GM12878 (cell line): ENCODE measurements at regions not wholly inside any gene's neighbourhood (a gene's known extent, or its start where the extent isn't known, plus 50 kb on each side); places are given as distances from the start of the nearest gene placed in this dataset.

Source experiments
- ATAC-seq: fragments of 200-7000 bp; cut with Tn5 transposase; 3 replicates; pipeline ENCODE4 v1.9.1; 2020; ENCODE audit warnings: mild to moderate bottlenecking, moderate library complexity
- BruUV-seq: library from RNA; stranded (reverse); fragments of 400-500 nt; replicated peaks from 2 replicates; lab custom pipeline; 2021; lab: Mats Ljungman, UMichigan
- CTCF ChIA-PET: fragments of 300-600 bp; sonication (Branson Sonifier 250); formaldehyde crosslinking; extraction: SDS; loops from one replicate; lab custom pipeline; 2021; ENCODE audit warnings: inconsistent platforms; lab: Yijun Ruan, JAX
- POLR2A ChIA-PET: fragments of 350-600 bp; formaldehyde crosslinking; extraction: SDS; loops from one replicate; lab custom pipeline; 2021; ENCODE audit warnings: inconsistent platforms; lab: Charles Lee
- RAD21 ChIA-PET: fragments of 300-600 bp; sonication (Branson Sonifier 250); formaldehyde crosslinking; loops from one replicate; lab custom pipeline; 2023; ENCODE audit warnings: antibody characterized with exemption; ENCODE audit not compliant: unreplicated experiment; lab: Charles Lee
- SMC1A ChIA-PET: fragments of 300-600 bp; sonication (Branson Sonifier 250); formaldehyde crosslinking; loops from one replicate; lab custom pipeline; 2023; ENCODE audit not compliant: unreplicated experiment, uncharacterized antibody; lab: Charles Lee
- DNase-seq: peaks from one replicate; pipeline ENCODE4 v3.0.0-alpha.2; 2011; ENCODE audit warnings: low read depth, low spot score
- FAIRE-seq: peaks from 3 replicates; lab custom pipeline; 2011; peaks lifted over from hg19 to GRCh38; lab: Jason Lieb, UNC
- H2AFZ ChIP-seq: 2 replicates; pipeline ENCODE4 v1.6.0; 2011; ENCODE audit warnings: low read depth, low read length, control low read depth; ENCODE audit not compliant: control insufficient read depth
- H3K27ac ChIP-seq: 2 replicates; pipeline ENCODE4 v1.5.1; 2011; ENCODE audit warnings: control low read depth; ENCODE audit not compliant: control insufficient read depth, insufficient read depth
- H3K27me3 ChIP-seq, 2 experiments: replicated peaks in 1 of 2; 2 replicates each; pipeline versions ENCODE4 v1.6.0 to v1.6.1; 2011; ENCODE audit warnings: low read length in 1 of 2; ENCODE audit not compliant: control insufficient read depth in 2 of 2, insufficient read depth in 2 of 2
- H3K36me3 ChIP-seq, 2 experiments: 2 replicates each; pipeline ENCODE4 v1.5.1; 2011; ENCODE audit warnings: low read length in 1 of 2; ENCODE audit not compliant: control insufficient read depth in 2 of 2, insufficient read depth in 2 of 2
- H3K4me1 ChIP-seq: 2 replicates; pipeline ENCODE4 v1.6.1; 2011; ENCODE audit warnings: mild to moderate bottlenecking, low read length, moderate library complexity, mixed read lengths; ENCODE audit not compliant: control insufficient read depth, insufficient read depth
- H3K4me2 ChIP-seq: 2 replicates; pipeline ENCODE4 v1.6.0; 2011; ENCODE audit warnings: control low read depth; ENCODE audit not compliant: control insufficient read depth, insufficient read depth
- H3K4me3 ChIP-seq: fragments of 200-600 bp; sonication (generic); 2 replicates; pipeline ENCODE4 v1.5.1; 2016
- H3K79me2 ChIP-seq: 2 replicates; pipeline ENCODE4 v1.6.0; 2011; ENCODE audit warnings: low read length; ENCODE audit not compliant: control insufficient read depth, insufficient read depth
- H3K9ac ChIP-seq: 2 replicates; pipeline ENCODE4 v1.8.0; 2011; ENCODE audit warnings: low read length, control low read depth, mixed read lengths; ENCODE audit not compliant: control insufficient read depth, insufficient read depth
- H3K9me3 ChIP-seq: replicated peaks from 3 replicates; pipeline ENCODE4 v1.5.1; 2011; ENCODE audit warnings: mild to moderate bottlenecking, low read length; ENCODE audit not compliant: control insufficient read depth, insufficient read depth
- H4K20me1 ChIP-seq: 2 replicates; pipeline ENCODE4 v1.6.0; 2011; ENCODE audit not compliant: control insufficient read depth, insufficient read depth
- CHD4 ChIP-seq: fragments of 200-600 bp; sonication (generic); IDR thresholded peaks from 2 replicates; pipeline ENCODE4 v1.6.1; 2016; ENCODE audit warnings: mild to moderate bottlenecking
- EED ChIP-seq: sonication (generic); IDR thresholded peaks from 2 replicates; pipeline ENCODE4 v1.6.1; 2016; ENCODE audit warnings: antibody characterized with exemption, low read depth
- NR2C1 ChIP-seq: fragments of 450-650 bp; IDR thresholded peaks from 2 replicates; pipeline ENCODE4 v1.6.1; 2017; ENCODE audit warnings: antibody characterized with exemption, mild to moderate bottlenecking, moderate library complexity
- POLR2AphosphoS5 ChIP-seq: IDR thresholded peaks from 2 replicates; pipeline ENCODE4 v1.6.1; 2011; ENCODE audit warnings: mild to moderate bottlenecking, low read length, inconsistent platforms
- SREBF2 ChIP-seq: IDR thresholded peaks from 2 replicates; pipeline ENCODE4 v1.6.1; 2012; ENCODE audit warnings: mild to moderate bottlenecking, low read length
- SUPT20H ChIP-seq: IDR thresholded peaks from 2 replicates; pipeline ENCODE4 v1.6.1; 2011; ENCODE audit warnings: low read depth, mild to moderate bottlenecking, low read length, moderate library complexity, borderline replicate concordance; ENCODE audit not compliant: control insufficient read depth
- YBX1 ChIP-seq: fragments of 450-650 bp; IDR thresholded peaks from 2 replicates; pipeline ENCODE4 v1.6.1; 2016; ENCODE audit warnings: antibody characterized with exemption
- WGBS: methylation state at CpG from one replicate; pipeline ENCODE4 v1.1.6; 2016; ENCODE audit warnings: low lambda C conversion rate; ENCODE audit not compliant: insufficient replicate concordance, insufficient coverage; ENCODE audit errors: missing lambda C conversion rate; 5-methylcytosine and 5-hydroxymethylcytosine counted together
- in situ Hi-C: fragments of 300-500 bp; cut with MboI; formaldehyde crosslinking; loops from 9 replicates; pipeline ENCODE4 v1.14.3; 2018; ENCODE audit warnings: mixed read lengths
- intact Hi-C: fragments of 100-400 bp; cut with micrococcal nuclease; formaldehyde crosslinking; loops from one replicate; pipeline ENCODE4 v1.14.2; 2022; ENCODE audit not compliant: unreplicated experiment

GRCh38 chr1:43065616-43066399 is 106.3 kb downstream of the EBNA1BP2 start:
- ChIA-PET RAD21 (interaction anchor here (2.4 kb wide), 1 partner anchor 143 kb away, joined by 6 read pairs; no protein-coding TSS in a partner anchor), CTCF (interaction anchor here (0.7 to 2.7 kb wide), 3 partner anchors 143 to 626 kb away, joined by 3 to 13 read pairs (median 6); no protein-coding TSS in a partner anchor), SMC1A (interaction anchor here (2.2 kb wide), 1 partner anchor 7 kb away, joined by 19 read pairs; no protein-coding TSS in a partner anchor), POLR2A (no interaction called here)
- Histone ChIP-seq H2AFZ (no peak overlapping the region), H3K4me2 (no peak overlapping the region), H3K27ac (no peak overlapping the region), H3K9ac (no peak overlapping the region), H4K20me1 (no peaks in the 10 kb centered on the region), H3K4me1 (no peaks in the 10 kb centered on the region), H3K4me3 (no peak overlapping the region), H3K9me3 (no peaks in the 10 kb centered on the region), H3K27me3 (peaks cover 0 to 3% of the 10 kb centered on the region in 2 experiments; a peak in 1 of 4 replicates), H3K36me3 (no peaks in the 10 kb centered on the region), H3K79me2 (no peaks in the 10 kb centered on the region)
- intact Hi-C loops (no loop called here), in situ Hi-C loops (loop anchor here (5.0 kb wide), 2 partner anchors 144 to 284 kb away; partner anchors contain the start of gene TMEM269)
- DNase-seq (no peak), FAIRE-seq (no peak), ATAC-seq (no peak)
- BruUV-seq, result no TSS peak
- TF ChIP-seq YBX1 (no peak), SREBF2 (no peak), CHD4 (no peak), POLR2AphosphoS5 (no peak), SUPT20H (no peak), EED (no peak), NR2C1 (no peak)
- 63% methylated on average over 12 of the region's 13 CpGs for WGBS
